ENCODE measurements at regions not wholly inside any gene's neighbourhood (a gene's known extent, or its start where the extent isn't known, plus 50 kb on each side); places are given as distances from the start of the nearest gene placed in this dataset.
"Not testable (repeated sequence)": the region's sequence is repeated elsewhere in the genome, so short reads cannot be mapped to it uniquely, and the experiment has no call there.

DNA sequence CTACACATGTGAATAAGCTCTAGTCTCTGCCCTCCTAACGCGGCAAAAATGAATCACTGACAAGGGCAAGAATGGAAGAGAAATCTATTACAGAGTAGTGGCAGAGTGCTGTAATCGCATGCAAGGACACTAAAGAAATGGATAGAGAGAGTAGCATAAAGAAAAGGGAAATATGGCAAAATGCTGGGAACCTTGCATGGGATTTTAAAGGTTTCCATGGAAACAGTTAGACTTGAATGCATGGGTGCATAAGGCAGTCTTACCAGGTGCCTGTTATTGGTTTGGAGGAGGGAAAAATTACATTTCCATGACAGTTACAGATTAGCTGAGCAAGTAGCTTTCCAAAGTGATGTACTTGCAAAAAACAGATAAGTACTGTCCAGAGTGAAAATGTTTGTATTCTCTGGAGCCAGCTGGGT is 233.4 kb downstream of the PTN start:
- DNase-seq (ENCODE audit: low read depth), result no peak

DNA sequence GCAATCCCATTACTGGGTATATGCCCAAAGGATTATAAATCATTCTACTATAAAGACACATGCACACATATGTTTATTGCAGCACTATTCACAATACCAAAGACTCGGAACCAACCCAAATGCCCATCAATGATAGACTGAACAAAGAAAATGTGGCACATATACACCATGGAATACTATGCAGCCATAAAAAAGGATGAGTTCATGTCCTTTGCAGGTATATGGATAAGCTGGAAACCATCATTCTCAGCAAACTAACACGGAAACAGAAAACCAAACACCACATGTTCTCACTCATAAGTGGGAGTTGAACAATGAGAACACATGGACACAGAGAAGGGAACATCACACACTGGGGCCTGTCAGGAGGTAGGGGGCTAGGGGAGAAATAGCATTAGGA is 235.7 kb downstream of the PTN start:
- DNase-seq (ENCODE audit: low read depth), result not testable (repeated sequence)

DNA sequence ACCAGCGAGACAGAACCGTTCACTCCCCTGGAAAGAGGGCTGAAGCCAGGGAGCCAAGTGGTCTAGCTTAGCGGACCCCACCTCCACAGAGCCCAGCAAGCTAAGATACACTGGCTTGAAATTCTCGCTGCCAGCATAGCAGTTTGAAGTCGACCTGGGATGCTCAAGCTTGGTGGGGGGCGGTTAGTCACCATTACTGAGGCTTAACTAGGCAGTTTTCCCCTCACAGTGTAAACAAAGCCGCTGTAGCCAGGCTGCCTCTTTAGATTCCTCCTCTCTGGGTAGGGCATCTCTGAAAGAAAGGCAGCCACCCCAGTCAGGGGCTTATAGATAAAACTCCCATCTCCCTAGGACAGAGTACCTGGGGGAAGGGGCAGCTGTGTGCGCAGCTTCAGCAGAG is 235.1 kb downstream of the CHRM2 start:
- not testable (repeated sequence) for DNase-seq (ENCODE audit: low read depth)

DNA sequence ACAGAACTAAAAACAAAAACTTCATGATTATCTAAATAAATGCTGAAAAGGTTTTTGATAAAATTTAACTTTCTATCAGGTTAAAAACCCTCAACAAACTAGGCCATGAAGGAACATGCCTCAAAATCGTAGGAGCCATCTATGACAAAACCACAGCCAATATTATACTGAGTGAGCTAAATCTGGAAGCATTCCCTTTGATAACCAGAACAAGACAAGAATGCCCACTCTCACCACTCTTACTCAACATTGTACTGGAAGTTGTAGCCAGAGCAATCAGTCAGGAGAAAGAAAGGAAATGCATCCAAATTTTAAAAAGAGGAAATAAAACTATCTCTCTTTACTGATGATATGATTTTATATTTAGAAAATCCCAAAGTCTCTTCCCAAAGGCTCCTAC is 228.7 kb downstream of the CHRM2 start:
- no peak for DNase-seq (ENCODE audit: low read depth)

DNA sequence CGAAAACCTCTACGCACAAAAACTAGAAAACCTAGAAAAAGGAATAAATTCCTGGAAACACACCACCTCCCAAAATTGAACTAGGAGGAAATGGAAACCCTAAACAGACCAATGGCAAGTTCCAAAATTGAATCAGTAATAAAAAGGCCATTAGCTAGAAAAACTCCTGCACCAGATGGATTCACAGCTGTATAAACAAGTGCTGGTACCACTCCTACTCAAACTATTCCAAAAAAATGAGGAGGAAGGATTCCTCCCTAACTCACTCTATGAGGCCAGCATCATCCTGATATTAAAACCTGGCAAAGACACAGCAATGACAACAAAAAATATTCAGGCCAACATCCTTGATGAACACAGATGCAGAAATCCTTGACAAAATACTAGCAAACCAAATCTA is 228.2 kb downstream of the CHRM2 start:
- no peak for DNase-seq (ENCODE audit: low read depth)

DNA sequence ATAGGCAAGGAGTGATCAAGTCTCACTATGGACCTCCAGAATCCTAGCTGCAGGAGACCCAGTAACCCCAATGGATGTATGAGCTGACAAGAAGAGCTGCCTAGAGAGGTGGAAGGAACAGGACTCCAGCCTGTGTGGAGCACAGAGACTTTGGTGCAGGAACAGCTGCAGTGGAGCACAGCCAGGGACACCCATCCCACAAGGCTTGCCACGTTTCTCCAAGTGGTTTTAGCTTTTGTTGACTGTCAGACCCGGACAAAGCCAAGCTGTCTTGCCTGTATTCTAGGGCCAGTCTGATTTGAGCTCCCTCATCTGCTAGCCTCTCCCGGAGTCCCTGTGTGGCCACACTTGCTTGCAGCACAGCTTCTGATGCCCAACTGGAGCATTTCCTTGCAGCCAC is 224.7 kb downstream of the CHRM2 start:
- no peak for DNase-seq (ENCODE audit: low read depth)

DNA sequence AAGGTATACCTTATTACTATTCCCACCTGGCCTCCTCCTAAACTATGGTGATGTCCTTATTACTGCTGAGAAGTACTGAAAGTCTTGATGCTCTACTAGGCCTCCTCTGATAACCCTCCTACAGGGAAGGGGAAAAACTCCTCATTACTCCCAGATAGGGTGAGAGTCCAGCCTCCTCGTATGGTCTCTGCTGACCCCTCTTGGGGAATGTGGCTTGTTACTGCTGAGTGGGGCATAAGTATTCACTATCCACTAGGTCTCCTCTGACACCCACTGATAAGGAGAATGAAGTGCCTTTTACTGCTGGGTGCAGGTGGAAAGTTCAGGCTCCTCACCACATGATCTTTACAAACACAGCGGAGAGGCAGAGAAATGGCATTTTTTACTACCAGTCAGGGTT is 222.9 kb downstream of the CHRM2 start:
- DNase-seq (ENCODE audit: low read depth), result no peak

DNA sequence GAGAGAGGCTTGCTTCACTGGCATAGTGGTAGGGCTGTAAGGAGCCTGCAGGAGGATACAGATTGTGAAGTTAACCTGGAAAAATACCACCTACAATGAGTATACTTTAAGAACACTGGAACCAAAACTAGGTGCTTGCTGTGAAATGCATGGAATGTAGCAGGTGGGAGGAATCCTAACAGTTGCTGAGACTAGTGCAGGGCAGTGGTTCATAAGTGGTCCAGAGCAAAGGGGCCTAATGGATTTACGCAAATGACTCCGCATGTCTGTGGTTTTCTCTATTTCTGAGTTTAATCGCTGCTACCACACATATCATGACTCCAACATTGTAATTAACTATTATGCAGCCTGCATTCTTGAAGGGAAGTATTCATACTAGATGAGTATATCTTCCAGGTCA is 218.4 kb downstream of the CHRM2 start:
- no peak for DNase-seq (ENCODE audit: low read depth)

DNA sequence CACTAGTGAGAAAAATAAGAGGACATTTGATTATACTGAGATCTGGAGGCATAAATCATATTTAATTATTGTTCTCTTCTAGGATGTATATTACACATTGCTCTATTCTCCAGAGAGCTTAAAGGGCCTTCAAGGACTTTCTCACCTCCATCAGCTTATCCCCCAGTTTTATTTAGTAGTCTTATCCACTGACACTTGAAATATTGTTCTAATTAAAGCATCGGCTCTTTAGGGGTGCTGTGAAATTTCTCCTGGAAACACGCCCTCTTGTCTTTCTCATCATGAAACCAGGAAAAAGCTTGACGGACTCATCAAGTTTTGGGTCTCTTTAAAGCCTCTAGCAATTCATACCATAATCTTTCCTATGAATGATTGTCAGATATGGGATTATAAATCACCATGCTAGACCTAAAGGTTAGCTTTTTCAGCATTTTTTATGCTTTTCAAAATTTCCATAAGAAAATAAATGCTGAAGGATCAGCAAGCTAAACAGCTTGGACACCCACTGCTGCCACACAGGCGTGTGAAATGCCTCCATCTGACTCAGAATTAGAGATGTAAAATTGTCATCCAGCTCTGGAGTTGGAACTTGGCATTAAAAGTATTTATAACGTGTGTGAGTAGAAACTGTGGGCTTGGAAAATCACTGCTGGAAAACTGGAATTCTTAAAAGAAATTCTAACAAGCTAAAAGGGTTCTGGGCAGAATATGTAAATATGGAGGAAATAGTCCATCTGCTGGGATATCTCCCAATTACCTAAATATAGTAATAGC is 216.3 kb downstream of the CHRM2 start:
- DNase-seq (ENCODE audit: low read depth), result no peak

DNA sequence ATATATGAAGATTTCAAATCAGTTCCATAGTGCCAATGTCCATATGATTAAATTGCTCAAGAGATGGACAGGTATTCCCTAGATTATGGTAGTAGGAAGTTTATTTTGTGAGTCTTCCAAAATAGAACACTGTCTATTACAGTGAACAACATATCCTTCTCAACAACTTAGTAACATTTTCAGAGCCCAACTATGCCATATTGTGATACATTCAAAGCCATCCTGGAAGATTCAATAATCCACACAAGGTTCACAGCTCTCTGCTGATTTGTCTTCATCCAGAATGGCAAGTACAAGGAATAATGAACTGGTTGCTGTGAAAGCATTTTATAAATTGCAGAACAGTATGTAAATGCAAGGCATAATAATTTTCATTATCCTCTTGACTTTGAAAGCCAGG is 213.9 kb downstream of the CHRM2 start:
- DNase-seq (ENCODE audit: low read depth), result no peak

DNA sequence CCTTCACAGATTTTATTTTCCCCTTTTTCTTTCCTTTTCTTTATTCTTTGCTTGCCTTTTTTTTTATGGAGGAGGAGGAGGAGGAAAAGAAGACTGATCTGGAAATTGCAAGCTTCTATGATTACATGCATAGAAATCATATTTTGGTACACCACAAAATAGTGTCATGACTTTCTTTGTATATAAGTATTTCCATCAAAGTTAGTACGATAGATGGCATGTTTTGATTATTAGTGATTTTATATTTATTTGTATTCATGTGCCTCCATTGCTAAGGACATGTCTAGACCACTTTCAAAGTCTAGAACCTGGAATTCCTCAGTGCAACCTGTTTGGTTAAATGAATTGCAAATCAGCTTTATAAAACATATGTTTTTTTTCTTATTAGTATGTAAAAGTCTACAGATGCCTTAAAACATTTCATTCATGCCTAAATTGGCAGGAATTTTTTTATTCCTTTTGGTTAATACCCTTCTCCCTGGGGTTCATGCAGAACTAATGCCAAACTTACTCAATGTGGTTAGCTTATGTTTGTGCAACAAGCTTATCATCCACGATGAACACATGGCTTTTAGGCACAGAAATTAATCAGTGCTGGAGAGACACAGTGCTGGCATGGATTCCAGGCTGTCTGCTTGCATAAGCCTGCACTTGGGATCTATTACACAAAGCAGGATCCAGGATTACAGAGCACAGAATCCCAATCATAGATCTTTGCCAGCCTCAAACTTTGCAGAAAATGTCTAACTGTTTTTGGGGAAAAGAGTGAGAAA is 213.1 kb downstream of the CHRM2 start:
- peak; percentile 73 for DNase-seq (ENCODE audit: low read depth)

DNA sequence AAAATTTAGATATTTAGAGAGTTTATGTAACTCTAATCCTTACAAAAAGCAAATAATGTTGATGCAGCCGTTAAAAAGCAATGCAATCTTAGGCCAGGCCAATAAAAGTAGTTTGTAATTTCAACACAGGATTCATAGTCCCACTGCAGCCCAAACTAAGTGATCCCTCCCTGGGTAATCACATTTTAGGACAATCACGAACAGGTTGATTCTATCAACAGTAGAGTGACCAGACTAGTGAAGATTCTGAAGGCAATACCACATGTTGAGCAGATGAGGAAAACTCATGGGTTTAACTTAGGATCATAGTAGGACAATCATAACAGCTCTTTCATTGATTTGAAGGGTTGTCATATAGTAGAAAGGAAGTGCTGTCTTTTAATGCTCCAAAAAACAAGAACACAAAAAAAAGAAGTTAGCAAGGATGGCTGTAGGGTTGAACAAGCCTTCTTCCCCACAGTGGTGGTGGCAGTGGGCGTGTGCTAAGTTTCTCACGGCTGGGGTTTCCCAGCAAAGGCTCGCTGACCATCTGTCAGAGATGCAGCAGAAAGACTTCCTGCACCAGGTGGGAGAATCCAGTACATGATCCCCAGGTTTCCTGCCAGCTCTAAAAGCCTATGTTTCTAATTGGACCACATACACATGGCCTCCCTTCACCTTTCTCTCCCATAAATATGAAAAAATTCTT is 212.2 kb downstream of the CHRM2 start:
- no peak for DNase-seq (ENCODE audit: low read depth)

DNA sequence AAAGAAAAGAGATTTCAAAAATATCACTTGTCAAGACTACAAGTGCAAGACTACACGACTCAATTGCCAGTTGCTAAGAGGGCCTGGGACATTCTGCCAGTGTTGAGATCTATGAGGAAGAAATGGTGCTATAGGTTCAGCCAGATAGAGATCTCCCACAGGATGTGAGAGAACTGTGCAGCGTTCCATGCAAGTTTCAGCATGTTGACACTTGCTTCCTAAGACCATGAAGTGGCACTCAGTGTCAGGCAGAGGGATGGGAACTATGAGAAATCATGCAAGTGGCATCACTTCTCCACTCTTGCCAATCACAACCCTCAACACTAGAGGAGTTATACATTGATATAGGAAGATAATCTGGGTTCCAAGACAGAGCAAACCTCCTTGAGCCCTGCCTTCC is 210.3 kb downstream of the CHRM2 start:
- DNase-seq (ENCODE audit: low read depth), result no peak

DNA sequence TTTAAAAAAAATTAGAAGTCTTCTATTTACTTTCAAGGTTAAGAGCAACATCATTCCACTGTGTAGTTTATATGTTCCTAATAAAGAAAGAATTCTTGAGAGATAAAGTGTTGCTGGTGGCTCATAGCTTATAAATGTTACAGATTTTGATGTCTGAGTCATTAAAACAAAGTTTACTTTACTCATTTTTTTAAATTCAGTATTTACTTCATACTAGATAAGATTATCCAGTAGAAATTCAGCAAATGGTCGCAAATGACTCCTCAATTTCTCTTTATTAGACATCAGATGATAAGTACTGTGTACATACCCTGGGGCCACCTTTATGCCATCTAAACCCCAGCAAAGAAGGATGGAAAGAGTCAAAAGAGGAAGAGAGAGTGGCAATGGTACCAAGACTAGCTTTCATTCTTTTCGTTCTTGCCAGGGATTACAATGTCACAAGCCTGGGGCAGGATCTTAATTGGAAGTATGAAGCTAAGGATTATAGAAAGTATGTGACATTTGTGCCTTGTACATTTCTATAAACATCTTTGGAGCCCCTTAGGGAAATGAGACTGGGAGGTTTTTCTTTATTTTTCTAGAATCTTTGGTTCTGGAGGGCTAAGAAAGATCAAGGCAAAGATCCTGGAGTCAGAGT is 206.1 kb downstream of the CHRM2 start:
- DNase-seq (ENCODE audit: low read depth), result no peak

DNA sequence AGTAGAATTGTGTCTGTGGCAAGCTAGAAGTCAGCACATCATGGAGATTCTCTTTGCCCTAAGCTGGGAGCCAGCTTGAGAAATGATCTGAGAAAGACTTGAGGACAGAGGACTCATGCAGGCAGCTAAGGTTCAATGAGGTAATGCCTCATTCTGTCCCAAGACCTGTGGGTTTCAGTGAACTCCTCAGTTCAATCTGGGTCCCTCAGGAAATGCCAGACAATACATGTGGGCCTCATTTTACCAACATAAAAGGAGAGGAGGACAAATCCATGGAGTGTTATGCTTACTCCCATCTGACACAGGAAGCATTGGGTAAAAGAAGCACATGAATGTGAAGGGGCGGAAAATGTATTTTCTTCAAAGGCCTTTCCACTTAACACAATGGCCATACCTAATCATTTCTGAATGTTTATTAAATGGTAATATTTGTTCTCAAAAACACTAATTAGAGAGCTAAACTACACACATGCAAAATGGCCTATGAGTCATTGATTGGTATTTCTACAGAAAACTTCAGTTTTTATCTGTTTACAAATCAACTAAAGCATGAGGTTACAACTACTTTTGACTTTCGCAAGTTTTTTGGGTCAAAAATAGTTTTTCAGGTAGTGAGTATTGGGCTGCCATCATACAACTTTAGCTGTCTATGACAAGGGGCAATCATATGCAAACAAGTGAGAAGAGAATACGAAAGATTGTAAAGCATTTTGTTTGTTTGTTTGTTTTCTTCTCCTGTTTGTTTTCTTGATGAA is 205.3 kb downstream of the CHRM2 start:
- DNase-seq (ENCODE audit: low read depth), result no peak

All from fibroblast of the conjunctiva (primary cell).